GM12892 (cell line): ENCODE measurements at regions not wholly inside any gene's neighbourhood (a gene's known extent, or its start where the extent isn't known, plus 50 kb on each side); places are given as distances from the start of the nearest gene placed in this dataset.

Experiments
- POLR2A ChIP-seq: IDR thresholded peaks from 2 replicates; pipeline ENCODE4 v1.6.1; 2011; ENCODE audit warnings: low read depth, low read length, control low read depth
- POLR2AphosphoS5 ChIP-seq: IDR thresholded peaks from 2 replicates; pipeline ENCODE4 v1.6.1; 2011; ENCODE audit warnings: low read depth, low read length, control low read depth
- TAF1 ChIP-seq: IDR thresholded peaks from 2 replicates; pipeline ENCODE4 v1.6.1; 2011; ENCODE audit warnings: low read depth, mild to moderate bottlenecking, control low read depth, low read length, borderline replicate concordance

- TF ChIP-seq POLR2A (no peak), TAF1 (no peak), POLR2AphosphoS5 (no peak)
Measured at GRCh38 chr2:53347269-53347668, 420.3 kb upstream of the CHAC2 start.
